Small intestine (tissue), 7 donors: ENCODE measurements at regions not wholly inside any gene's neighbourhood (a gene's known extent, or its start where the extent isn't known, plus 50 kb on each side); places are given as distances from the start of the nearest gene placed in this dataset.

ENCODE experiments used
- DNase-seq, 2 donors: peaks; one replicate each; pipeline versions ENCODE4 v3.0.0 to v3.0.0-alpha.2; 2013
- FAIRE-seq: peaks from 2 replicates; lab custom pipeline; 2012; peaks lifted over from hg19 to GRCh38; lab: Jason Lieb, UNC
- H3K27ac ChIP-seq, 3 donors: one replicate each; pipeline ENCODE4 v1.5.1; 2013; ENCODE audit warnings: low read length in 2 of 3, mild to moderate bottlenecking in 2 of 3, control low read depth in 1 of 3, inconsistent platforms in 1 of 3, low read depth in 1 of 3, moderate library complexity in 1 of 3
- H3K27me3 ChIP-seq, 3 donors: one replicate each; pipeline ENCODE4 v1.6.1; 2013; ENCODE audit warnings: low read length in 3 of 3, inconsistent platforms in 1 of 3; ENCODE audit not compliant: control insufficient read depth in 3 of 3, insufficient read depth in 3 of 3
- H3K36me3 ChIP-seq, 3 donors: one replicate each; pipeline ENCODE4 v1.6.1; 2013; ENCODE audit warnings: low read length in 3 of 3, inconsistent platforms in 1 of 3, low read depth in 1 of 3, mild to moderate bottlenecking in 1 of 3, moderate library complexity in 1 of 3; ENCODE audit not compliant: control insufficient read depth in 3 of 3, insufficient read depth in 2 of 3
- H3K4me1 ChIP-seq, 3 donors: one replicate each; pipeline ENCODE4 v1.6.1; 2013; ENCODE audit warnings: low read length in 2 of 3, inconsistent platforms in 1 of 3, low read depth in 1 of 3, mild to moderate bottlenecking in 1 of 3, moderate library complexity in 1 of 3; ENCODE audit not compliant: control insufficient read depth in 3 of 3, insufficient read depth in 2 of 3
- H3K4me3 ChIP-seq, 3 donors: one replicate each; pipeline ENCODE4 v1.5.1; 2013; ENCODE audit warnings: low read length in 3 of 3, control low read depth in 1 of 3, inconsistent platforms in 1 of 3, low read depth in 1 of 3, mild to moderate bottlenecking in 1 of 3, moderate library complexity in 1 of 3
- H3K9me3 ChIP-seq, 2 donors: one replicate each; pipeline ENCODE4 v1.6.1; 2013; ENCODE audit warnings: low read depth in 1 of 2, low read length in 1 of 2; ENCODE audit not compliant: control insufficient read depth in 2 of 2, insufficient read depth in 1 of 2
- WGBS, 3 donors: extraction: QIAGEN DNeasy Blood & Tissue Kit; methylation state at CpG; one replicate each; pipeline ENCODE4 v1.1.7; 2013; 5-methylcytosine and 5-hydroxymethylcytosine counted together
- donor health status: healthy with polysubstance abuse.
- donor health status: control.
- donor health status: control.
- donor health status: Bipolar disorder and iron deficiency.
- donor health status: healthy.

GRCh38 chr10:81152656-81153055 is 615.0 kb downstream of the SH2D4B start:
- H3K9me3 ChIP-seq, result no peaks in the 10 kb centered on the region
- no peaks in the 10 kb centered on the region for H3K27me3 ChIP-seq
- H3K27ac ChIP-seq, result no peak overlapping the region
- DNase-seq (no peak), FAIRE-seq (no peak)
- no peaks in the 10 kb centered on the region for H3K4me1 ChIP-seq
- H3K4me3 ChIP-seq, result no peak overlapping the region
- H3K36me3 ChIP-seq, result no peaks in the 10 kb centered on the region

GRCh38 chr10:81157681-81158080 is 620.0 kb downstream of the SH2D4B start:
- H3K4me3 ChIP-seq, result no peak overlapping the region
- H3K4me1 ChIP-seq, result no peaks in the 10 kb centered on the region
- no peak overlapping the region for H3K27ac ChIP-seq
- H3K36me3 ChIP-seq, result no peaks in the 10 kb centered on the region
- H3K9me3 ChIP-seq, result no peaks in the 10 kb centered on the region
- H3K27me3 ChIP-seq, result no peaks in the 10 kb centered on the region
- FAIRE-seq (no peak), DNase-seq (no peak)

- no peak for DNase-seq
- WGBS, 3 donors, result 78 to 88% (median 85%) methylated on average over 6 of the region's 6 CpGs
- no peaks in the 10 kb centered on the region for H3K4me1 ChIP-seq
- no peaks in the 10 kb centered on the region for H3K27me3 ChIP-seq
- FAIRE-seq, result no peak
- H3K9me3 ChIP-seq, result peaks cover 0 to 2% of the 10 kb centered on the region in 2 donors
- H3K27ac ChIP-seq, result no peak overlapping the region
- no peaks in the 10 kb centered on the region for H3K36me3 ChIP-seq
- H3K4me3 ChIP-seq, result no peak overlapping the region
Measured at GRCh38 chr10:81177651-81178244, 640.0 kb downstream of the SH2D4B start.

GRCh38 chr10:81179324-81179723 is 641.6 kb downstream of the SH2D4B start:
- DNase-seq (no peak), FAIRE-seq (no peak)
- peaks cover 0 to 2% of the 10 kb centered on the region in 2 donors for H3K9me3 ChIP-seq
- H3K27me3 ChIP-seq, result no peaks in the 10 kb centered on the region
- no peaks in the 10 kb centered on the region for H3K4me1 ChIP-seq
- H3K36me3 ChIP-seq, result no peaks in the 10 kb centered on the region
- H3K4me3 ChIP-seq, result no peak overlapping the region
- 69 to 72% (median 72%) methylated on average over 3 of the region's 3 CpGs for WGBS, 3 donors
- no peak overlapping the region for H3K27ac ChIP-seq

GRCh38 chr10:81179805-81180452 is 642.2 kb downstream of the SH2D4B start:
- no peaks in the 10 kb centered on the region for H3K27me3 ChIP-seq
- no peaks in the 10 kb centered on the region for H3K4me1 ChIP-seq
- peak in 1 of 2 donors; percentile 15 for DNase-seq
- WGBS, 3 donors, result 52 to 61% (median 57%) methylated on average over 6 of the region's 6 CpGs
- no peak for FAIRE-seq
- peaks cover 0 to 2% of the 10 kb centered on the region in 2 donors for H3K9me3 ChIP-seq
- H3K36me3 ChIP-seq, result no peaks in the 10 kb centered on the region
- no peak overlapping the region for H3K27ac ChIP-seq
- H3K4me3 ChIP-seq, result no peak overlapping the region

GRCh38 chr10:81182296-81182695 is 644.6 kb downstream of the SH2D4B start:
- WGBS, 3 donors, result 85 to 89% (median 86%) methylated on average over 13 of the region's 13 CpGs
- Histone ChIP-seq H3K4me3 (no peak overlapping the region), H3K9me3 (peaks cover 0 to 2% of the 10 kb centered on the region in 2 donors), H3K27me3 (no peaks in the 10 kb centered on the region), H3K36me3 (no peaks in the 10 kb centered on the region), H3K27ac (no peak overlapping the region), H3K4me1 (no peaks in the 10 kb centered on the region)
- FAIRE-seq (no peak), DNase-seq (no peak)

GRCh38 chr10:81192221-81192788 is 654.6 kb downstream of the SH2D4B start:
- Histone ChIP-seq H3K9me3 (no peaks in the 10 kb centered on the region), H3K27me3 (no peaks in the 10 kb centered on the region), H3K27ac (no peak overlapping the region), H3K4me3 (no peak overlapping the region), H3K4me1 (no peaks in the 10 kb centered on the region), H3K36me3 (no peaks in the 10 kb centered on the region)
- WGBS, 3 donors, result 55 to 62% (median 58%) methylated on average over 6 of the region's 6 CpGs
- DNase-seq, result no peak
- FAIRE-seq, result no peak

- no peak overlapping the region for H3K27ac ChIP-seq
- peaks cover 0 to 3% of the 10 kb centered on the region in 2 donors for H3K9me3 ChIP-seq
- no peaks in the 10 kb centered on the region for H3K4me1 ChIP-seq
- FAIRE-seq (no peak), DNase-seq (no peak)
- H3K27me3 ChIP-seq, result no peaks in the 10 kb centered on the region
- WGBS, 3 donors, result 73 to 87% (median 75%) methylated on average over 2 of the region's 2 CpGs
- H3K36me3 ChIP-seq, result no peaks in the 10 kb centered on the region
- H3K4me3 ChIP-seq, result no peak overlapping the region
Measured at GRCh38 chr10:81200801-81201200, 663.1 kb downstream of the SH2D4B start.
